GM19452 (cell line): ENCODE measurements at regions not wholly inside any gene's neighbourhood (a gene's known extent, or its start where the extent isn't known, plus 50 kb on each side); places are given as distances from the start of the nearest gene placed in this dataset.
"Not testable (repeated sequence)": the region's sequence is repeated elsewhere in the genome, so short reads cannot be mapped to it uniquely, and the experiment has no call there.

Experiments used
- ATAC-seq: cut with Tn5 transposase; IDR thresholded peaks from one replicate; pipeline ENCODE4 v1.9.1; 2021; ENCODE audit not compliant: unreplicated experiment

GRCh38 chr14:46444666-46445065 is 206.9 kb downstream of the RPL10L start:
- ATAC-seq, result no peak

GRCh38 chr14:46433381-46433780 is 218.2 kb downstream of the RPL10L start:
- no peak for ATAC-seq

- no peak for ATAC-seq
Measured at GRCh38 chr14:46432516-46432915, 219.1 kb downstream of the RPL10L start.

GRCh38 chr14:46417066-46417465 is 234.5 kb downstream of the RPL10L start:
- no peak for ATAC-seq

GRCh38 chr14:46404865-46405811 is 246.4 kb downstream of the RPL10L start:
- ATAC-seq, result no peak

- ATAC-seq, result not testable (repeated sequence)
Measured at GRCh38 chr14:46402001-46402690, 249.4 kb downstream of the RPL10L start.

- ATAC-seq, result no peak
Measured at GRCh38 chr14:46401066-46401465, 250.5 kb downstream of the RPL10L start.

GRCh38 chr14:46399049-46399448 is 252.5 kb downstream of the RPL10L start:
- no peak for ATAC-seq

GRCh38 chr14:46384611-46385010 is 267.0 kb downstream of the RPL10L start:
- ATAC-seq, result no peak

GRCh38 chr14:46381674-46382073 is 269.9 kb downstream of the RPL10L start:
- ATAC-seq, result no peak

- ATAC-seq, result no peak
Measured at GRCh38 chr14:46378248-46378647, 273.3 kb downstream of the RPL10L start.

GRCh38 chr14:46377305-46377704 is 274.3 kb downstream of the RPL10L start:
- ATAC-seq, result no peak

- no peak for ATAC-seq
Measured at GRCh38 chr14:46369391-46369790, 282.2 kb downstream of the RPL10L start.

GRCh38 chr14:46368275-46368674 is 283.3 kb downstream of the RPL10L start:
- no peak for ATAC-seq

GRCh38 chr14:46352844-46353243 is 298.7 kb downstream of the RPL10L start:
- no peak for ATAC-seq

- ATAC-seq, result no peak
Measured at GRCh38 chr14:46344327-46344937, 307.1 kb downstream of the RPL10L start.

GRCh38 chr14:46325777-46326176 is 325.8 kb downstream of the RPL10L start:
- no peak for ATAC-seq

GRCh38 chr14:46325157-46325556 is 326.4 kb downstream of the RPL10L start:
- ATAC-seq, result no peak

- ATAC-seq, result no peak
Measured at GRCh38 chr14:46323404-46323762, 328.2 kb downstream of the RPL10L start.

GRCh38 chr14:46322730-46323403 is 328.7 kb downstream of the RPL10L start:
- ATAC-seq, result no peak

GRCh38 chr14:46322076-46322475 is 329.5 kb downstream of the RPL10L start:
- ATAC-seq, result no peak
